Osteoblast (primary cell): ENCODE measurements at regions not wholly inside any gene's neighbourhood (a gene's known extent, or its start where the extent isn't known, plus 50 kb on each side); places are given as distances from the start of the nearest gene placed in this dataset.

ENCODE experiments used
- DNase-seq: peaks from one replicate; pipeline ENCODE4 v3.0.0; 2011; ENCODE audit warnings: low spot score, mixed read lengths; ENCODE audit not compliant: insufficient read length; ENCODE audit errors: missing footprints
- H2AFZ ChIP-seq: 2 replicates; pipeline ENCODE4 v1.6.0; 2011; ENCODE audit warnings: mild to moderate bottlenecking, low read length
- H3K27ac ChIP-seq: 2 replicates; pipeline ENCODE4 v1.5.1; 2011; ENCODE audit warnings: mild to moderate bottlenecking, low read depth, low read length, moderate library complexity
- H3K27me3 ChIP-seq: 2 replicates; pipeline ENCODE4 v1.6.0; 2012; ENCODE audit warnings: mild to moderate bottlenecking, control low read depth, inconsistent platforms, low read length, moderate library complexity; ENCODE audit not compliant: insufficient read depth
- H3K36me3 ChIP-seq: 2 replicates; pipeline ENCODE4 v1.5.1; 2011; ENCODE audit warnings: mild to moderate bottlenecking, low read length, control low read depth, moderate library complexity; ENCODE audit not compliant: insufficient read depth
- H3K4me1 ChIP-seq: 2 replicates; pipeline ENCODE4 v1.5.1; 2011; ENCODE audit warnings: mild to moderate bottlenecking, low read length, control low read depth, moderate library complexity; ENCODE audit not compliant: insufficient read depth
- H3K4me2 ChIP-seq: 2 replicates; pipeline ENCODE4 v1.6.0; 2011; ENCODE audit warnings: mild to moderate bottlenecking, low read length; ENCODE audit not compliant: insufficient read depth
- H3K4me3 ChIP-seq: fragments of 200-600 bp; sonication (generic); 3 replicates; pipeline ENCODE4 v1.5.1; 2012; ENCODE audit warnings: mild to moderate bottlenecking, low read length, inconsistent platforms; ENCODE audit not compliant: insufficient read depth
- H3K79me2 ChIP-seq: 2 replicates; pipeline ENCODE4 v1.6.0; 2012; ENCODE audit warnings: mild to moderate bottlenecking, low read length, control low read depth, inconsistent platforms; ENCODE audit not compliant: insufficient read depth
- H3K9me3 ChIP-seq: 2 replicates; pipeline ENCODE4 v1.5.1; 2011; ENCODE audit warnings: low read depth, low read length, control low read depth
- H4K20me1 ChIP-seq: 2 replicates; pipeline ENCODE4 v1.6.0; 2012; ENCODE audit warnings: mild to moderate bottlenecking, low read length, control low read depth; ENCODE audit not compliant: insufficient read depth
- CTCF ChIP-seq: IDR thresholded peaks from 2 replicates; pipeline ENCODE4 v1.5.1; 2011; ENCODE audit warnings: mild to moderate bottlenecking, low read depth, low read length, moderate library complexity; ENCODE audit errors: extremely low read depth

DNA sequence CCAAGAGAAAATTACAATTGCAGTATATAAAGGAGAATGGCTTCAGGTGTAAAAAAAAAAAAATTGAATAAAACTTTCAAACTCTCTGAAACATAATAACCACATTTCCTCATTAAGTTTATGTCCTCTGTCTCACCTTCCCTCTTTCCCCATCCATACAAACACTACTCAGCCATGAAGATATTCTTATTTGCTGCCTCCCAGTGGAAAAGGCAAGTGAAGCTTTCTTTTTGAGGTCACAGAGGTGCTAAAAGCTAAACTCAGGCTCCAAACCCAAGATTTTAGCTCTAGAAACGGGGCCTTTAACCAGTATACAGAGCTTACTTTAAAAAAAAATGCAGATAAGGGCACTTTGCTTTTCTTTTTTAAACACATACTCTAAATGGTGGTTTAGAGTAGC is 1568.5 kb downstream of the FAM181B start:
- Histone ChIP-seq H3K36me3 (no peaks in the 10 kb centered on the region), H3K4me3 (no peak overlapping the region), H3K9me3 (no peaks in the 10 kb centered on the region), H3K79me2 (no peaks in the 10 kb centered on the region), H3K4me1 (no peaks in the 10 kb centered on the region), H2AFZ (no peak overlapping the region), H4K20me1 (no peaks in the 10 kb centered on the region), H3K27ac (no peak overlapping the region), H3K27me3 (no peaks in the 10 kb centered on the region), H3K4me2 (no peak overlapping the region)
- DNase-seq, result no peak
- TF ChIP-seq CTCF, result no peak

DNA sequence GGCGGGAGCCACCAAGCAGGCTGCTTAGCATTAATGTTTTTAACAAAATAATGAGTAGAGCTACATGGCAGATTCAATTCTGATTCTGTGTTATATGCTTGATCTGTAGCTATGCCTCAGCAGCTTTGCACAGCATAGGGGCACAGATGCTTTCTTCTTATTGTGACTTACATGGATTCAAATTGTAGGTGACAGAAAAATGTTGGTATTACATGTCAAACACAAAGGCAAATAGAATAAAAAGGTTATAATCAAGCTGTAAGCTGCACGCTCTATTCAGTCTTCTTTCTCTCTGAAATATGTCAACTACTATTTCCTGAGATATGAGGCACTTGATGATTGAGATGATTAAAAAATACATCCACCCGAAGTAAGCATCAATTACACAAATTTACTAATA is 1573.8 kb downstream of the FAM181B start:
- Histone ChIP-seq H3K9me3 (no peaks in the 10 kb centered on the region), H3K36me3 (no peaks in the 10 kb centered on the region), H3K4me2 (no peak overlapping the region), H3K27ac (no peak overlapping the region), H4K20me1 (no peaks in the 10 kb centered on the region), H3K27me3 (no peaks in the 10 kb centered on the region), H3K4me1 (no peaks in the 10 kb centered on the region), H2AFZ (no peak overlapping the region), H3K79me2 (no peaks in the 10 kb centered on the region), H3K4me3 (no peak overlapping the region)
- no peak for TF ChIP-seq CTCF
- DNase-seq, result no peak

DNA sequence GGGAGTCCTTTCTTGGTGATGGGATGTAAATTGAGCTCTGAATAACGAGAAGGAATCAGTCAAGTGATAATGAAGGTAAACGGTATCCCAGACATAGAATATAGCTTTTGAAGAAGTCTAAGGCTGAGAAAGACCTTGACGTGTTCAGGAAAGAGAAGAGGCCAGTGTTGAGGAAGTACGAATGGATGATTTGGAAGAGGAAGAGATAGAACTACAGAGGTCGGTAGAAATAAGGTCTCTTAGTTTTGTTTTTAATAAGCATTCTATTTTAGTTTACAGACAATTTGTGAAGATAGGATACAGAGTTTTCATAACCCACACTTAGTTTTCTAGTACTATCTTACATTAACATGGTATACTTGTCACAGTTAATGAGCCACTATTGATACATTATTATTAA is 1598.1 kb downstream of the FAM181B start:
- Histone ChIP-seq H3K36me3 (no peaks in the 10 kb centered on the region), H3K79me2 (no peaks in the 10 kb centered on the region), H2AFZ (no peak overlapping the region), H3K9me3 (peaks cover 2% of the 10 kb centered on the region), H3K4me1 (no peaks in the 10 kb centered on the region), H3K4me2 (no peak overlapping the region), H4K20me1 (no peaks in the 10 kb centered on the region), H3K4me3 (no peak overlapping the region), H3K27me3 (no peaks in the 10 kb centered on the region), H3K27ac (no peak overlapping the region)
- no peak for TF ChIP-seq CTCF
- no peak for DNase-seq

DNA sequence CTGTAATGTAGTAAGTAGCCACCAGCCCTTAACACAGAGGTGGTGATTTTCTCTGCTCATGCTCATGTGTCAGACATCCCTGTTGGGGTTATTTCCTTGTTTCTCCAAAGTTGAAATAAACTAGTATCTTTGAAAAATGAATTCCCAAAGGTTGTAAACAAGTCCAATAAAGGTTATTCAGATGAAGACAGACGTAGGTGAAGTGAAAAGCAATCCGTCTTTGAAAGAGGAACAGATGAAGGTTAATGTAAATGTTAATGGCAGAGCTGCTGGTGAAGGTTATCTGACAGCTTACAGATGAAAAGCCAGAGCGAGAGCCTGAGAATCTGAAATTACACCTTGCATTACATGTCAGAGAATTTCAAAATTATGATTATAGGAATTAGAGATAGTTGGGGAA is 1604.0 kb downstream of the FAM181B start:
- H3K27me3 ChIP-seq, result no peaks in the 10 kb centered on the region
- DNase-seq, result no peak
- H3K27ac ChIP-seq, result no peak overlapping the region
- H2AFZ ChIP-seq, result no peak overlapping the region
- H3K36me3 ChIP-seq, result no peaks in the 10 kb centered on the region
- TF ChIP-seq CTCF, result no peak
- no peaks in the 10 kb centered on the region for H4K20me1 ChIP-seq
- H3K9me3 ChIP-seq, result peaks cover 2% of the 10 kb centered on the region
- no peak overlapping the region for H3K4me3 ChIP-seq
- no peaks in the 10 kb centered on the region for H3K4me1 ChIP-seq
- no peak overlapping the region for H3K4me2 ChIP-seq
- no peaks in the 10 kb centered on the region for H3K79me2 ChIP-seq
